ENCODE measurements at regions not wholly inside any gene's neighbourhood (a gene's known extent, or its start where the extent isn't known, plus 50 kb on each side); places are given as distances from the start of the nearest gene placed in this dataset.

DNA sequence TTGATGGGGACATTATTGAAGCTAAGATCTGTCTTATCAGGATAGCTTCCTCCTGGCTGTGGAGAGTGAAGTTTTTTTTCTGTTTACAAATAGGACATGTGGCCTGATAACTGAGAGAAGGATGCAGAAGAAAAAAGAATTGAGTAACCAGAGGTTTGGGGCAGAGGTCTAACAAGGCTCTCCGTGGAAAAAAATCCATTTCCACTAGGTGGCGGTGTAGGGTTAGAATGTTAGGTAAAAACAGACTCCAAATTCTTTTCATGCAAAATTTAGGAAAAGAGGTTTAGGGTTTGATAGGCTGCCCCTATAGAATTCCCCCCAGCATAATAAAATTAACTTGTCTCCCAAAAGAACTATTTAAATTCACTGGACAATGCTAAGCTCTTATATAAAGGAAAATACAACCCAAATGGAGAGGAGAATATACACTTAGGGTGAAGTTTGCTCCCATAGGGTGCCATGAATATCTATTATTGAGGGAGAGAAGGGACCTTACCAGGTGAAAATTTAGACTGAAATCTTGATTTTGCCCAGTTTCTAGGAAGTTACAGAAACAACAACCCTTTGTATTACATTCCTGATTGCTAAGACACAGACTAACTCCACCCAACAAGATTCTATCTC lies 1560.4 kb downstream of the OTOL1 start:
- intact Hi-C loops (cut with DNase I): no loop called here

DNA sequence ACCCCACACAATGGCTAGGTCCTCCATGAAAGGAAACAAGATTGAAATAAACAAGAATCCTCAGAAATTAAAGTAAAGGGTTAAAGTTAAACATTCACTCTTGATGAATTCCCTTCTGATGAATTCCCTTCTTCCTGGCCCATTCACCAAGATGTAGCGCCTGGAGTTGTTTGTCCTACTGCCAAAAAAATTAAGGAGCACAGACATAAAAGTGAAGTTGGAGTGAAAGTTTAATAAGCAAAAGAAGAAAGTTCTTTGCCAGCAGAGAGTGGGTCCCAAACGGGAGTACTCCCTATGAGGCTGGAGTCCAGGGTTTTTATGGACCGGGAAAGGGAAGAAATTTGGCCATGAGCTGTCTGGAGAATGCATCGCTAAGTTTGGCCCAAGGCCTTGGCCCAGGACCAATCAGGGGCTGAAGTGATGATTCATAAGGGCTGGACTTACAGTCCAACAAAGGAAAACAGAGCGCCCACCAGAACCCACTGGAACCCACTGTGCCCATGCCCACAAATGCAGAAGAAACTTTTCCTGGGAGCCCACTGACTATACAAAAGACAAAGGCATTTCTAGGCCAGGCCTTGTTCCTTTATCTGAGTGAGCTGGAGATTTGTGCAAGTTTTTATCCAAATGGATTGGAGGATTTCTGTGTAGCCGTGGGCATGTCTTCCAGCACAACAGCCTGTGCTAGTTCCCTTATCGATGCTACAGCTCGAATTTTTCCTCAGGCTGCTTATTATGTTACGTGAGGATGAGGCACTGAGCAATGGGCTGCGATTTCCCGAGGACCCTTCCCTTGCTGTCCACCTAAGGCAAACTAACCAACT lies 1561.6 kb downstream of the OTOL1 start:
- Histone ChIP-seq H3K4me1 (replicated peaks in 1 of 2) (peaks cover 0 to 8% of the 10 kb centered on the region in 2 donors), H3K27ac (no peak overlapping the region), H3K36me3 (replicated peaks in 1 of 2) (no peaks in the 10 kb centered on the region), H3K9me3 (replicated peaks in 1 of 3) (no peaks in the 10 kb centered on the region), H3K27me3 (no peaks in the 10 kb centered on the region), H3K4me3 (no peak overlapping the region)
- intact Hi-C loops (cut with DNase I): no loop called here
- WGBS, 4 donors: 36 to 52% (median 47%) methylated on average over 10 to 11 of the region's 11 CpGs
- no peak for TF ChIP-seq POLR2A (IDR thresholded peaks at IDR 0.05)
- TF ChIP-seq, protein P1, sequence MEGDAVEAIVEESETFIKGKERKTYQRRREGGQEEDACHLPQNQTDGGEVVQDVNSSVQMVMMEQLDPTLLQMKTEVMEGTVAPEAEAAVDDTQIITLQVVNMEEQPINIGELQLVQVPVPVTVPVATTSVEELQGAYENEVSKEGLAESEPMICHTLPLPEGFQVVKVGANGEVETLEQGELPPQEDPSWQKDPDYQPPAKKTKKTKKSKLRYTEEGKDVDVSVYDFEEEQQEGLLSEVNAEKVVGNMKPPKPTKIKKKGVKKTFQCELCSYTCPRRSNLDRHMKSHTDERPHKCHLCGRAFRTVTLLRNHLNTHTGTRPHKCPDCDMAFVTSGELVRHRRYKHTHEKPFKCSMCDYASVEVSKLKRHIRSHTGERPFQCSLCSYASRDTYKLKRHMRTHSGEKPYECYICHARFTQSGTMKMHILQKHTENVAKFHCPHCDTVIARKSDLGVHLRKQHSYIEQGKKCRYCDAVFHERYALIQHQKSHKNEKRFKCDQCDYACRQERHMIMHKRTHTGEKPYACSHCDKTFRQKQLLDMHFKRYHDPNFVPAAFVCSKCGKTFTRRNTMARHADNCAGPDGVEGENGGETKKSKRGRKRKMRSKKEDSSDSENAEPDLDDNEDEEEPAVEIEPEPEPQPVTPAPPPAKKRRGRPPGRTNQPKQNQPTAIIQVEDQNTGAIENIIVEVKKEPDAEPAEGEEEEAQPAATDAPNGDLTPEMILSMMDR (IDR thresholded peaks at IDR 0.05): no peak
- peak; percentile 22 to 66 (median 51) for DNase-seq

More for the DNA sequence above, 1560.4 kb downstream of the OTOL1 start:
- peak; percentile 44 to 81 (median 59) for DNase-seq
- Histone ChIP-seq H3K4me3 (no peak overlapping the region), H3K27me3 (no peaks in the 10 kb centered on the region), H3K4me1 (replicated peaks in 1 of 2) (peaks cover 0 to 8% of the 10 kb centered on the region in 2 donors), H3K27ac (no peak overlapping the region), H3K36me3 (replicated peaks in 1 of 2) (no peaks in the 10 kb centered on the region), H3K9me3 (replicated peaks in 1 of 3) (no peaks in the 10 kb centered on the region)
- 12 to 24% (median 20%) methylated on average over 2 of the region's 2 CpGs for WGBS, 4 donors
- no peak for TF ChIP-seq POLR2A (IDR thresholded peaks at IDR 0.05)
- TF ChIP-seq, protein P1 (IDR thresholded peaks at IDR 0.05): peak; percentile 35 to 58 (median 48)

DNA sequence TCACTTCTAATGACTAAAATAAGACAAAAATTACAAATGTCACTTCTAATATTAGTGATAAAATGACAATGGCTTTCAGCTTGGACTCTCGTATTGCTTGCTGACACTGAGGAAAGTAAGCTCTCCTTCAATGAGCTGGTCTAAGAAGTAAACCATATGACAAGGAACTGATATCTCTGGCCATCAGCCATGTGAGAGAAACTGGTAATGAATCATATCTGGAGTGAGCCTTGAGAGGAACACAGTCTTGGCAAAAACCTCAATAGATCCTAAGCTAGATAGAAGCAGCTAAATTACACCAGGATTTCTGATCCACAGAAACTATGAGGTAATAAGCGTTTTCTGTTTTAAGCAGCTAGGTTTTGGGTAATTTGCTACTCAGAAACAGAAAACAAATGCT lies 1575.1 kb downstream of the OTOL1 start:
- Histone ChIP-seq H3K27ac (no peak overlapping the region), H3K4me1 (replicated peaks in 1 of 2) (no peaks in the 10 kb centered on the region), H3K36me3 (replicated peaks in 1 of 2) (no peaks in the 10 kb centered on the region), H3K4me3 (no peak overlapping the region), H3K27me3 (no peaks in the 10 kb centered on the region), H3K9me3 (replicated peaks in 1 of 3) (no peaks in the 10 kb centered on the region)
- TF ChIP-seq, protein P1 (IDR thresholded peaks at IDR 0.05): no peak
- TF ChIP-seq POLR2A (IDR thresholded peaks at IDR 0.05): no peak
- WGBS, 4 donors: 17 to 30% (median 23%) methylated on average over 2 of the region's 2 CpGs
- intact Hi-C loops (cut with DNase I): no loop called here
- peak in 2 of 7 donors; percentile 22 to 42 for DNase-seq

Small RNA genes lying in the stretch of these regions (small RNA-seq; reads per million reads assigned to genes)
- gene AC128716.1: 0 reads per million in 2 donors
